Gastroesophageal sphincter (tissue), 3 donors: ENCODE measurements at regions not wholly inside any gene's neighbourhood (a gene's known extent, or its start where the extent isn't known, plus 50 kb on each side); places are given as distances from the start of the nearest gene placed in this dataset.

Experiments used
- EP300 ChIP-seq: sonication (generic); formaldehyde crosslinking; IDR thresholded peaks from one replicate; pipeline ENCODE4 v1.6.1; 2017; ENCODE audit warnings: antibody characterized with exemption, mild to moderate bottlenecking
- POLR2A ChIP-seq, 2 donors: fragments of 450-650 bp; IDR thresholded peaks; one replicate each; pipeline ENCODE4 v1.6.1; 2017; ENCODE audit warnings: antibody characterized with exemption in 2 of 2, mild to moderate bottlenecking in 2 of 2, moderate library complexity in 1 of 2
- POLR2AphosphoS5 ChIP-seq: sonication (generic); formaldehyde crosslinking; IDR thresholded peaks from one replicate; pipeline ENCODE4 v1.6.1; 2017; ENCODE audit warnings: antibody characterized with exemption
- TF ChIP-seq, protein P1 (sequence below), 4 experiments: fragments of 200-600 bp in 2 of 4; fragments of 450-650 bp in 2 of 4; sonication (generic) in 1 of 4; IDR thresholded peaks; one replicate each; pipeline ENCODE4 v1.5.1; 2017 to 2019; ENCODE audit warnings: antibody characterized with exemption in 4 of 4, mild to moderate bottlenecking in 2 of 4, moderate library complexity in 2 of 4

DNA sequence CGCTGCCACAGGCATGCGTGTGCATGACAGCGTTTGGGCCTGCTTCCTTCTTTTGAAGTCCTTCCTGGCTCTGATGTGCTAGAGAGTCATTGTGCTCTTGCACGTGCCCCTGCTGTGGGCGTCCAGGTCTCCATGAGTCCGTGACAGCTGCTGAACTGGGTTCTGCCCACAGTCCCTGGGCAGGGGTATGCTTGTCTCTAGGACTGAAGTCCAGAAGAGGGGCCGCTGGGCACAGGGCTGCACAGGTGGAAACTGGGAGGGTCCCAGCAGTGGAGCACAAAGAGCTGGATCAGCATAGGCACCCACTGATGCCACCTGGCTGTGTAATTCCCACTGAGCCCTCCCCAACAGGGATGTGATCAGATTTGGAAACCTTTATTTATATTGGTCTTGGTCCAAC, 169.4 kb downstream of the IRX2 start:
- TF ChIP-seq POLR2A (IDR thresholded peaks at IDR 0.05) (no peak), POLR2AphosphoS5 (no peak), EP300 (no peak)
- TF ChIP-seq, protein P1, sequence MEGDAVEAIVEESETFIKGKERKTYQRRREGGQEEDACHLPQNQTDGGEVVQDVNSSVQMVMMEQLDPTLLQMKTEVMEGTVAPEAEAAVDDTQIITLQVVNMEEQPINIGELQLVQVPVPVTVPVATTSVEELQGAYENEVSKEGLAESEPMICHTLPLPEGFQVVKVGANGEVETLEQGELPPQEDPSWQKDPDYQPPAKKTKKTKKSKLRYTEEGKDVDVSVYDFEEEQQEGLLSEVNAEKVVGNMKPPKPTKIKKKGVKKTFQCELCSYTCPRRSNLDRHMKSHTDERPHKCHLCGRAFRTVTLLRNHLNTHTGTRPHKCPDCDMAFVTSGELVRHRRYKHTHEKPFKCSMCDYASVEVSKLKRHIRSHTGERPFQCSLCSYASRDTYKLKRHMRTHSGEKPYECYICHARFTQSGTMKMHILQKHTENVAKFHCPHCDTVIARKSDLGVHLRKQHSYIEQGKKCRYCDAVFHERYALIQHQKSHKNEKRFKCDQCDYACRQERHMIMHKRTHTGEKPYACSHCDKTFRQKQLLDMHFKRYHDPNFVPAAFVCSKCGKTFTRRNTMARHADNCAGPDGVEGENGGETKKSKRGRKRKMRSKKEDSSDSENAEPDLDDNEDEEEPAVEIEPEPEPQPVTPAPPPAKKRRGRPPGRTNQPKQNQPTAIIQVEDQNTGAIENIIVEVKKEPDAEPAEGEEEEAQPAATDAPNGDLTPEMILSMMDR (IDR thresholded peaks at IDR 0.05) = no peak
